Endothelial cell of umbilical vein (primary cell): ENCODE measurements at regions not wholly inside any gene's neighbourhood (a gene's known extent, or its start where the extent isn't known, plus 50 kb on each side); places are given as distances from the start of the nearest gene placed in this dataset.

ENCODE experiments used
- BruUV-seq: library from RNA; stranded (reverse); fragments of 400-500 nt; replicated peaks from 2 replicates; lab custom pipeline; 2021; lab: Mats Ljungman, UMichigan
- CTCF ChIA-PET: fragments of 300-600, 350-600 bp; sonication (Branson Sonifier 250); formaldehyde crosslinking; loops from one replicate; lab custom pipeline; 2021; ENCODE audit warnings: antibody characterized with exemption, inconsistent platforms; lab: Charles Lee
- POLR2A ChIA-PET: fragments of 300-600, 350-600 bp; sonication (Branson Sonifier 250); formaldehyde crosslinking; loops from one replicate; lab custom pipeline; 2021; ENCODE audit warnings: antibody characterized with exemption, inconsistent platforms; lab: Charles Lee
- DNase-seq: peaks from one replicate; pipeline ENCODE4 v3.0.0-alpha.2; 2011; ENCODE audit warnings: low read depth, low spot score
- FAIRE-seq: peaks from 2 replicates; lab custom pipeline; 2011; peaks lifted over from hg19 to GRCh38; lab: Jason Lieb, UNC
- H2AFZ ChIP-seq: 2 replicates; pipeline ENCODE4 v1.6.0; 2012; ENCODE audit warnings: low read depth, low read length, control low read depth, inconsistent platforms
- H3K27ac ChIP-seq: 2 replicates; pipeline ENCODE4 v1.5.1; 2011; ENCODE audit warnings: low read depth, mild to moderate bottlenecking, control low read depth, low read length, moderate library complexity; ENCODE audit not compliant: insufficient read depth
- H3K27me3 ChIP-seq, 2 experiments: 2 replicates each; pipeline versions ENCODE4 v1.6.0 to v1.6.1; 2011; ENCODE audit warnings: low read length in 2 of 2, mixed read lengths in 1 of 2; ENCODE audit not compliant: control insufficient read depth in 2 of 2, insufficient read depth in 2 of 2
- H3K36me3 ChIP-seq, 2 experiments: 2 replicates in 1 of 2; 3 replicates in 1 of 2; pipeline ENCODE4 v1.5.1; 2011; ENCODE audit warnings: low read length in 2 of 2, mild to moderate bottlenecking in 1 of 2, moderate library complexity in 1 of 2; ENCODE audit not compliant: control insufficient read depth in 2 of 2, insufficient read depth in 2 of 2; ENCODE audit errors: extremely low read depth in 1 of 2
- H3K4me1 ChIP-seq: 3 replicates; pipeline ENCODE4 v1.5.1; 2011; ENCODE audit warnings: mild to moderate bottlenecking, low read length; ENCODE audit not compliant: control insufficient read depth, insufficient read depth; ENCODE audit errors: extremely low read depth
- H3K4me2 ChIP-seq: 2 replicates; pipeline ENCODE4 v1.6.1; 2011; ENCODE audit warnings: low read length, control low read depth, mixed read lengths; ENCODE audit not compliant: insufficient read depth
- H3K4me3 ChIP-seq, 3 experiments: fragments of 200-600 bp in 1 of 3; sonication (generic), shearing (Covaris generic) in 1 of 3; replicated peaks in 1 of 3; 2 replicates each; pipeline ENCODE4 v1.5.1; 2011 to 2016; ENCODE audit warnings: control low read depth in 3 of 3, low read length in 3 of 3, mild to moderate bottlenecking in 2 of 3, inconsistent platforms in 1 of 3, low read depth in 1 of 3, moderate library complexity in 1 of 3; ENCODE audit not compliant: insufficient read depth in 1 of 3
- H3K79me2 ChIP-seq: 2 replicates; pipeline ENCODE4 v1.6.0; 2012; ENCODE audit warnings: low read length, inconsistent platforms; ENCODE audit not compliant: control insufficient read depth, insufficient read depth
- H3K9ac ChIP-seq: replicated peaks from 2 replicates; pipeline ENCODE3; 2011; ENCODE audit warnings: low read length, control low read depth; ENCODE audit not compliant: insufficient read depth; ENCODE audit errors: extremely low read depth
- H3K9me1 ChIP-seq: replicated peaks from 3 replicates; pipeline ENCODE4 v1.6.0; 2011; ENCODE audit warnings: mild to moderate bottlenecking, low read length; ENCODE audit not compliant: control insufficient read depth, insufficient read depth; ENCODE audit errors: extremely low read depth
- H3K9me3 ChIP-seq: replicated peaks from 2 replicates; pipeline ENCODE4 v1.5.1; 2012; ENCODE audit warnings: low read length, inconsistent platforms; ENCODE audit not compliant: control insufficient read depth, insufficient read depth
- H4K20me1 ChIP-seq: replicated peaks from 2 replicates; pipeline ENCODE3; 2011; ENCODE audit warnings: mild to moderate bottlenecking, low read length; ENCODE audit not compliant: control insufficient read depth, insufficient read depth; ENCODE audit errors: extremely low read depth
- CTCF ChIP-seq, 2 donors: IDR thresholded peaks; 1 replicate in 1 of 2; 2 replicates in 1 of 2; pipeline ENCODE4 v1.5.1; 2011; ENCODE audit warnings: low read length in 2 of 2, mild to moderate bottlenecking in 2 of 2, moderate library complexity in 2 of 2, control low read depth in 1 of 2, inconsistent platforms in 1 of 2, low read depth in 1 of 2; ENCODE audit not compliant: insufficient read depth in 1 of 2; ENCODE audit errors: extremely low read depth in 1 of 2
- EZH2 ChIP-seq: IDR thresholded peaks from 2 replicates; pipeline ENCODE4 v1.6.1; 2012; ENCODE audit warnings: borderline replicate concordance, low read depth, mild to moderate bottlenecking, moderate library complexity, low read length, inconsistent platforms; ENCODE audit not compliant: severe bottlenecking
- FOS ChIP-seq: IDR thresholded peaks from 2 replicates; pipeline ENCODE4 v1.6.1; 2011; ENCODE audit warnings: mild to moderate bottlenecking, low read length, moderate library complexity, borderline replicate concordance; ENCODE audit not compliant: insufficient read depth
- GATA2 ChIP-seq: IDR thresholded peaks from 2 replicates; pipeline ENCODE4 v1.7.0; 2011; ENCODE audit warnings: low read depth, mild to moderate bottlenecking, moderate library complexity, mixed read lengths, low read length; ENCODE audit not compliant: insufficient read length, insufficient read depth
- JUN ChIP-seq: IDR thresholded peaks from 2 replicates; pipeline ENCODE4 v1.6.1; 2011; ENCODE audit warnings: borderline replicate concordance, low read depth; ENCODE audit not compliant: insufficient read length, insufficient read depth
- MAX ChIP-seq: IDR thresholded peaks from 2 replicates; pipeline ENCODE4 v1.6.1; 2011; ENCODE audit not compliant: insufficient read depth, insufficient read length
- MYC ChIP-seq: IDR thresholded peaks from one replicate; pipeline ENCODE4 v1.6.1; 2011; ENCODE audit warnings: mild to moderate bottlenecking, low read depth, low read length
- POLR2A ChIP-seq: IDR thresholded peaks from 2 replicates; pipeline ENCODE4 v1.6.1; 2012; ENCODE audit warnings: low read depth, mild to moderate bottlenecking, control low read depth, low read length
- POLR2AphosphoS5 ChIP-seq: IDR thresholded peaks from 2 replicates; pipeline ENCODE4 v1.6.1; 2012; ENCODE audit warnings: low read depth, mild to moderate bottlenecking, control low read depth, low read length, moderate library complexity; ENCODE audit not compliant: insufficient read depth
- dilution Hi-C: fragments of 300-500 bp; cut with MboI; formaldehyde crosslinking; loops from one replicate; pipeline ENCODE4 v1.15.0; 2019; ENCODE audit warnings: low sequenced_read_pairs; ENCODE audit not compliant: extremely low pct_ligation_motif_present
- intact Hi-C: fragments of 100-400 bp; cut with micrococcal nuclease; formaldehyde crosslinking; loops from one replicate; pipeline ENCODE4 v1.10.0; 2022

- ChIA-PET CTCF (no interaction called here), POLR2A (no interaction called here)
- no peaks in the 10 kb centered on the region for H3K36me3 ChIP-seq
- no peak overlapping the region for H3K4me3 ChIP-seq
- no peaks in the 10 kb centered on the region for H3K27me3 ChIP-seq
- H3K9me3 ChIP-seq: no peaks in the 10 kb centered on the region
- H2AFZ ChIP-seq: no peak overlapping the region
- H3K4me2 ChIP-seq: no peak overlapping the region
- no peaks in the 10 kb centered on the region for H4K20me1 ChIP-seq
- dilution Hi-C loops (no loop called here), intact Hi-C loops (no loop called here)
- no peak overlapping the region for H3K9ac ChIP-seq
- DNase-seq: no peak
- no peak overlapping the region for H3K27ac ChIP-seq
- TF ChIP-seq MYC (no peak), POLR2A (no peak), EZH2 (no peak), CTCF (IDR thresholded peaks at IDR 0.05; ENCODE audit: extremely low read depth in 1 of 2, insufficient read depth in 1 of 2, low read depth in 1 of 2, low read length in 2 of 2) (no peak), GATA2 (no peak), FOS (no peak), POLR2AphosphoS5 (no peak), JUN (no peak), MAX (no peak)
- no peaks in the 10 kb centered on the region for H3K4me1 ChIP-seq
- H3K79me2 ChIP-seq: no peaks in the 10 kb centered on the region
- no peaks in the 10 kb centered on the region for H3K9me1 ChIP-seq
- BruUV-seq: no TSS peak
- FAIRE-seq: no peak
Measured at GRCh38 chr22:26887916-26888315, 230.5 kb downstream of the MIAT start.
